Astrocyte (in vitro differentiated cells and primary cell): ENCODE measurements at regions not wholly inside any gene's neighbourhood (a gene's known extent, or its start where the extent isn't known, plus 50 kb on each side); places are given as distances from the start of the nearest gene placed in this dataset.

Experiments used
- DNase-seq: peaks from one replicate; pipeline ENCODE4 v3.0.0-alpha.2; 2010; ENCODE audit warnings: low read depth
- FAIRE-seq: peaks from 2 replicates; lab custom pipeline; 2011; peaks lifted over from hg19 to GRCh38; lab: Jason Lieb, UNC
- H2AFZ ChIP-seq: 2 replicates; pipeline ENCODE4 v1.6.0; 2012; ENCODE audit warnings: low read depth, low read length, inconsistent platforms
- H3K27ac ChIP-seq: 2 replicates; pipeline ENCODE4 v1.5.1; 2011; ENCODE audit warnings: low read depth, low read length, inconsistent platforms
- H3K27me3 ChIP-seq: 2 replicates; pipeline ENCODE4 v1.6.0; 2011; ENCODE audit warnings: low read length, inconsistent platforms; ENCODE audit not compliant: insufficient read depth
- H3K36me3 ChIP-seq: 2 replicates; pipeline ENCODE4 v1.5.1; 2011; ENCODE audit warnings: low read length, inconsistent platforms; ENCODE audit not compliant: insufficient read depth
- H3K4me1 ChIP-seq: 2 replicates; pipeline ENCODE4 v1.5.1; 2011; ENCODE audit warnings: low read length, inconsistent platforms; ENCODE audit not compliant: insufficient read depth
- H3K4me2 ChIP-seq: 2 replicates; pipeline ENCODE4 v1.6.0; 2012; ENCODE audit warnings: low read length, inconsistent platforms
- H3K4me3 ChIP-seq: 2 replicates; pipeline ENCODE4 v1.5.1; 2011; ENCODE audit warnings: low read depth, mild to moderate bottlenecking, low read length, inconsistent platforms; ENCODE audit not compliant: insufficient read depth
- H3K79me2 ChIP-seq: 2 replicates; pipeline ENCODE4 v1.6.0; 2012; ENCODE audit warnings: mild to moderate bottlenecking, low read length, inconsistent platforms; ENCODE audit not compliant: insufficient read depth
- H3K9ac ChIP-seq: 2 replicates; pipeline ENCODE4 v1.6.0; 2012; ENCODE audit warnings: mild to moderate bottlenecking, low read length, inconsistent platforms
- H3K9me3 ChIP-seq: 2 replicates; pipeline ENCODE4 v1.5.1; 2012; ENCODE audit warnings: low read depth, mild to moderate bottlenecking, low read length, inconsistent platforms; ENCODE audit not compliant: insufficient read depth
- H4K20me1 ChIP-seq: 2 replicates; pipeline ENCODE4 v1.6.0; 2012; ENCODE audit warnings: low read length, inconsistent platforms; ENCODE audit not compliant: insufficient read depth
- H3K27ac Mint-ChIP-seq: one replicate; pipeline ENCODE4 v1.8.0; 2021; ENCODE audit warnings: mild to moderate bottlenecking, mixed read lengths; ENCODE audit not compliant: unreplicated experiment
- H3K27me3 Mint-ChIP-seq: one replicate; pipeline ENCODE4 v1.8.0; 2021; ENCODE audit warnings: low read depth, mixed read lengths; ENCODE audit not compliant: unreplicated experiment
- H3K36me3 Mint-ChIP-seq: one replicate; pipeline ENCODE4 v1.8.0; 2021; ENCODE audit warnings: low read depth, mixed read lengths; ENCODE audit not compliant: unreplicated experiment
- H3K4me1 Mint-ChIP-seq: one replicate; pipeline ENCODE4 v1.8.0; 2021; ENCODE audit warnings: low read depth, mixed read lengths; ENCODE audit not compliant: unreplicated experiment
- H3K4me3 Mint-ChIP-seq: one replicate; pipeline ENCODE4 v1.8.0; 2021; ENCODE audit warnings: mild to moderate bottlenecking, moderate library complexity, mixed read lengths; ENCODE audit not compliant: unreplicated experiment
- H3K9me3 Mint-ChIP-seq: one replicate; pipeline ENCODE4 v1.8.0; 2021; ENCODE audit warnings: mild to moderate bottlenecking, mixed read lengths; ENCODE audit not compliant: unreplicated experiment
- CTCF ChIP-seq: IDR thresholded peaks from 2 replicates; pipeline ENCODE4 v1.5.1; 2011; ENCODE audit warnings: low read depth, mild to moderate bottlenecking, inconsistent platforms, low read length, moderate library complexity; ENCODE audit not compliant: insufficient read depth
- EZH2 ChIP-seq: IDR thresholded peaks from 2 replicates; pipeline ENCODE4 v1.6.1; 2012; ENCODE audit warnings: mild to moderate bottlenecking, low read length, inconsistent platforms; ENCODE audit not compliant: insufficient read depth

- no peak overlapping the region for H2AFZ ChIP-seq
- no peak overlapping the region for H3K4me3 Mint-ChIP-seq
Measured at GRCh38 chr11:90836031-90836430, 613.2 kb upstream of the CHORDC1 start.

GRCh38 chr11:90823446-90823845 is 600.6 kb upstream of the CHORDC1 start:
- Histone ChIP-seq H2AFZ (no peak overlapping the region), H3K4me3 (no peak overlapping the region), H3K36me3 (no peaks in the 10 kb centered on the region), H3K79me2 (no peaks in the 10 kb centered on the region), H4K20me1 (no peaks in the 10 kb centered on the region), H3K9ac (no peak overlapping the region), H3K4me1 (no peaks in the 10 kb centered on the region), H3K9me3 (peaks cover 2% of the 10 kb centered on the region), H3K4me2 (no peak overlapping the region), H3K27ac (no peak overlapping the region), H3K27me3 (no peaks in the 10 kb centered on the region)
- TF ChIP-seq EZH2, result no peak
- TF ChIP-seq CTCF, result no peak
- Mint-ChIP-seq H3K4me3 (no peak overlapping the region), H3K27me3 (no peaks in the 10 kb centered on the region), H3K36me3 (no peaks in the 10 kb centered on the region), H3K4me1 (no peaks in the 10 kb centered on the region), H3K27ac (no peak overlapping the region), H3K9me3 (peaks cover 2% of the 10 kb centered on the region)
- no peak for DNase-seq
- FAIRE-seq, result no peak

More at GRCh38 chr11:90836031-90836430, 613.2 kb upstream of the CHORDC1 start:
- H3K36me3 ChIP-seq, result no peaks in the 10 kb centered on the region
- no peak overlapping the region for H3K27ac Mint-ChIP-seq
- H3K4me2 ChIP-seq, result no peak overlapping the region
- H3K4me1 Mint-ChIP-seq, result no peaks in the 10 kb centered on the region
- no peaks in the 10 kb centered on the region for H3K27me3 Mint-ChIP-seq
- H3K4me3 ChIP-seq, result no peak overlapping the region
- no peaks in the 10 kb centered on the region for H4K20me1 ChIP-seq
- FAIRE-seq, result no peak
- TF ChIP-seq EZH2 (no peak), CTCF (no peak)
- no peaks in the 10 kb centered on the region for H3K9me3 ChIP-seq
- no peak for DNase-seq
- H3K27ac ChIP-seq, result no peak overlapping the region
- no peaks in the 10 kb centered on the region for H3K79me2 ChIP-seq
- no peaks in the 10 kb centered on the region for H3K9me3 Mint-ChIP-seq
- no peaks in the 10 kb centered on the region for H3K27me3 ChIP-seq
- no peaks in the 10 kb centered on the region for H3K4me1 ChIP-seq
- H3K36me3 Mint-ChIP-seq, result no peaks in the 10 kb centered on the region
- no peak overlapping the region for H3K9ac ChIP-seq

- H3K79me2 ChIP-seq, result no peaks in the 10 kb centered on the region
- no peak for FAIRE-seq
- Mint-ChIP-seq H3K4me3 (no peak overlapping the region), H3K36me3 (no peaks in the 10 kb centered on the region), H3K9me3 (peaks cover 2% of the 10 kb centered on the region), H3K27me3 (no peaks in the 10 kb centered on the region), H3K4me1 (no peaks in the 10 kb centered on the region), H3K27ac (no peak overlapping the region)
- H3K9me3 ChIP-seq, result peaks cover 2% of the 10 kb centered on the region
- no peak for DNase-seq
- no peaks in the 10 kb centered on the region for H3K36me3 ChIP-seq
- no peak overlapping the region for H3K27ac ChIP-seq
- H3K4me2 ChIP-seq, result no peak overlapping the region
- no peaks in the 10 kb centered on the region for H3K4me1 ChIP-seq
- no peak overlapping the region for H3K4me3 ChIP-seq
- no peaks in the 10 kb centered on the region for H3K27me3 ChIP-seq
- H2AFZ ChIP-seq, result no peak overlapping the region
- H4K20me1 ChIP-seq, result no peaks in the 10 kb centered on the region
- no peak overlapping the region for H3K9ac ChIP-seq
- no peak for TF ChIP-seq CTCF
- no peak for TF ChIP-seq EZH2
Measured at GRCh38 chr11:90822996-90823395, 600.1 kb upstream of the CHORDC1 start.
